GM12873 (cell line): ENCODE measurements at regions not wholly inside any gene's neighbourhood (a gene's known extent, or its start where the extent isn't known, plus 50 kb on each side); places are given as distances from the start of the nearest gene placed in this dataset.

ENCODE experiments used
- CTCF ChIP-seq: IDR thresholded peaks from 2 replicates; pipeline ENCODE4 v1.5.1; 2012; ENCODE audit warnings: low read depth, mild to moderate bottlenecking, moderate library complexity, low read length, control low read depth; ENCODE audit not compliant: insufficient read depth; ENCODE audit errors: missing control alignments

- no peak for TF ChIP-seq CTCF
Measured at GRCh38 chr4:187464573-187464972, 531.0 kb upstream of the ZFP42 start.

- no peak for TF ChIP-seq CTCF
Measured at GRCh38 chr4:187467224-187467623, 528.3 kb upstream of the ZFP42 start.

GRCh38 chr4:187469627-187470026, 525.9 kb upstream of the ZFP42 start:
- TF ChIP-seq CTCF = no peak

- TF ChIP-seq CTCF = no peak
Measured at GRCh38 chr4:187470061-187470460, 525.5 kb upstream of the ZFP42 start.

GRCh38 chr4:187474238-187474637, 521.3 kb upstream of the ZFP42 start:
- TF ChIP-seq CTCF = no peak

GRCh38 chr4:187475901-187476300, 519.7 kb upstream of the ZFP42 start:
- TF ChIP-seq CTCF = no peak

- TF ChIP-seq CTCF = no peak
Measured at GRCh38 chr4:187477224-187477623, 518.3 kb upstream of the ZFP42 start.
